B cell (primary cell): ENCODE measurements at regions not wholly inside any gene's neighbourhood (a gene's known extent, or its start where the extent isn't known, plus 50 kb on each side); places are given as distances from the start of the nearest gene placed in this dataset.

Experiments
- ATAC-seq: fragments of 200-7000 bp; cut with Tn5 transposase; one replicate; pipeline ENCODE4 v1.10.0; 2021; ENCODE audit warnings: low read depth, mild to moderate bottlenecking, moderate number of reproducible peaks, moderate library complexity
- CTCF ChIA-PET: fragments of 350-600 bp; sonication (Branson Sonifier 250); formaldehyde crosslinking; loops from one replicate; lab custom pipeline; 2021; ENCODE audit warnings: antibody characterized with exemption, inconsistent platforms; lab: Charles Lee
- POLR2A ChIA-PET: fragments of 350-600 bp; sonication (Branson Sonifier 250); formaldehyde crosslinking; loops from one replicate; lab custom pipeline; 2021; ENCODE audit warnings: antibody characterized with exemption; lab: Charles Lee
- DNase-seq: peaks from one replicate; pipeline ENCODE4 v3.0.0; 2013
- H2AFZ ChIP-seq: 2 replicates; pipeline ENCODE4 v1.6.1; 2012; ENCODE audit warnings: mild to moderate bottlenecking, low read depth, low read length; ENCODE audit not compliant: insufficient read depth, poor library complexity, severe bottlenecking
- H3K27ac ChIP-seq, 2 donors: 1 replicate in 1 of 2; 2 replicates in 1 of 2; pipeline ENCODE4 v1.5.1; 2012 to 2013; ENCODE audit warnings: low read length in 2 of 2, mild to moderate bottlenecking in 2 of 2, moderate library complexity in 1 of 2
- H3K27me3 ChIP-seq, 4 experiments: fragments of 200-600 bp in 1 of 4; sonication (generic) in 1 of 4; replicated peaks in 1 of 4; 1 replicate in 2 of 4; 2 replicates in 2 of 4; pipeline versions ENCODE4 v1.6.1 to v1.7.0; 2013 to 2016; ENCODE audit warnings: low read length in 3 of 4, mild to moderate bottlenecking in 2 of 4, mixed read lengths in 1 of 4, moderate library complexity in 1 of 4; ENCODE audit not compliant: insufficient read depth in 4 of 4, control insufficient read depth in 3 of 4; ENCODE audit errors: control extremely low read depth in 1 of 4
- H3K36me3 ChIP-seq, 2 experiments: replicated peaks in 1 of 2; 1 replicate in 1 of 2; 2 replicates in 1 of 2; pipeline versions ENCODE4 v1.6.1 to v1.7.1; 2013; ENCODE audit warnings: low read length in 1 of 2; ENCODE audit not compliant: insufficient read depth in 2 of 2, control insufficient read depth in 1 of 2; ENCODE audit errors: control extremely low read depth in 1 of 2, extremely low read depth in 1 of 2
- H3K4me1 ChIP-seq, 2 donors: fragments of 200-600 bp in 1 of 2; sonication (generic) in 1 of 2; 1 replicate in 1 of 2; 2 replicates in 1 of 2; pipeline versions ENCODE4 v1.5.1 to v1.6.1; 2013 to 2017; ENCODE audit warnings: low read length in 2 of 2; ENCODE audit not compliant: control insufficient read depth in 2 of 2, insufficient read depth in 2 of 2
- H3K4me2 ChIP-seq: replicated peaks from 2 replicates; pipeline ENCODE3; 2012; ENCODE audit warnings: mild to moderate bottlenecking, low read depth, low read length; ENCODE audit not compliant: poor library complexity, severe bottlenecking
- H3K4me3 ChIP-seq, 5 experiments: fragments of 200-600 bp in 1 of 5; sonication (generic) in 1 of 5; 1 replicate in 3 of 5; 2 replicates in 2 of 5; pipeline versions ENCODE4 v1.5.1 to v1.7.0; 2011 to 2016; ENCODE audit warnings: low read length in 4 of 5, mild to moderate bottlenecking in 4 of 5, low read depth in 2 of 5, control low read depth in 1 of 5, moderate library complexity in 1 of 5; ENCODE audit not compliant: insufficient read depth in 1 of 5; ENCODE audit errors: control extremely low read depth in 1 of 5, extremely low read depth in 1 of 5
- H3K79me2 ChIP-seq: fragments of 200-600 bp; sonication (generic); one replicate; pipeline ENCODE4 v1.6.0; 2016; ENCODE audit warnings: low read length; ENCODE audit not compliant: control insufficient read depth, insufficient read depth
- H3K9ac ChIP-seq: fragments of 200-600 bp; sonication (generic); 2 replicates; pipeline ENCODE4 v1.6.1; 2017; ENCODE audit warnings: mild to moderate bottlenecking, low read length, moderate library complexity
- H3K9me3 ChIP-seq, 3 donors: one replicate each; pipeline versions ENCODE4 v1.6.1 to v1.7.1; 2013; ENCODE audit warnings: low read length in 2 of 3; ENCODE audit not compliant: control insufficient read depth in 2 of 3, insufficient read depth in 1 of 3; ENCODE audit errors: control extremely low read depth in 1 of 3
- H4K20me1 ChIP-seq: 2 replicates; pipeline ENCODE4 v1.6.0; 2012; ENCODE audit warnings: mild to moderate bottlenecking, low read length; ENCODE audit not compliant: insufficient read depth, control insufficient read depth, poor library complexity, severe bottlenecking
- H3K27ac Mint-ChIP-seq: one replicate; pipeline ENCODE4 v1.8.0; 2021; ENCODE audit warnings: mixed read lengths
- H3K27me3 Mint-ChIP-seq: one replicate; pipeline ENCODE4 v1.8.0; 2021; ENCODE audit warnings: mixed read lengths
- H3K4me1 Mint-ChIP-seq: one replicate; pipeline ENCODE4 v1.8.0; 2021; ENCODE audit warnings: mixed read lengths
- H3K4me3 Mint-ChIP-seq: one replicate; pipeline ENCODE4 v1.8.0; 2021; ENCODE audit warnings: mixed read lengths
- H3K9me3 Mint-ChIP-seq: one replicate; pipeline ENCODE4 v1.8.0; 2022; ENCODE audit warnings: mixed read lengths; ENCODE audit not compliant: insufficient read depth
- EZH2 ChIP-seq: IDR thresholded peaks from 2 replicates; pipeline ENCODE4 v1.6.1; 2012; ENCODE audit warnings: borderline replicate concordance, low read depth, mild to moderate bottlenecking, moderate library complexity, low read length; ENCODE audit not compliant: insufficient read depth, poor library complexity, severe bottlenecking
- WGBS: methylation state at CpG from one replicate; pipeline ENCODE4 v1.1.5; 2013; ENCODE audit warnings: missing lambda C conversion rate; ENCODE audit not compliant: insufficient coverage; 5-methylcytosine and 5-hydroxymethylcytosine counted together
- intact Hi-C: fragments of 100-400 bp; cut with micrococcal nuclease; formaldehyde crosslinking; loops from one replicate; pipeline ENCODE4 v1.10.0; 2022
- TF ChIP-seq, protein P1 (sequence below): fragments of 200-600 bp; IDR thresholded peaks from one replicate; pipeline ENCODE4 v1.8.0; 2022; ENCODE audit warnings: antibody characterized with exemption, mild to moderate bottlenecking

DNA sequence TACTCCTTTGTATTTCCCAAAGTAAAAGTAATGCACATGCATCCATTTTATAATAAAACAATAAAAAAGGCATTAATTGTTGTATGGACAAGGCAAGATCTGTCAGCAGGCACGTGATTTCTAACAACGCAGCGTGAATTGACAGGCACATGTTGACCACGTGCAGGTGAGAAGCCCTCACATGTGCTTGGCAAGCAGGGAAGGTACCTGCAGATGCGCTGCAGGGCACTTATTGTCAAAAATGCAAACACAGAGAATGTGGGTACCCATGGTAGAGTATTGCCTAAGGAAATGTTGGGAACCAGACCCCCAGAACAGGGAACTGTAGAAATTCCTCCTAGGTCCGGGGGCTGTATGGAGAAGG, 515.0 kb upstream of the HS6ST1 start:
- peaks cover 3% of the 10 kb centered on the region for H3K27me3 Mint-ChIP-seq
- H3K4me3 Mint-ChIP-seq: no peak overlapping the region
- no peaks in the 10 kb centered on the region for H3K9me3 Mint-ChIP-seq
- Histone ChIP-seq H3K9me3 (no peaks in the 10 kb centered on the region), H2AFZ (no peak overlapping the region), H3K4me1 (no peaks in the 10 kb centered on the region), H3K79me2 (no peaks in the 10 kb centered on the region), H3K4me2 (no peak overlapping the region), H3K9ac (no peak overlapping the region), H3K4me3 (no peak overlapping the region), H3K27ac (no peak overlapping the region), H4K20me1 (no peaks in the 10 kb centered on the region), H3K36me3 (no peaks in the 10 kb centered on the region), H3K27me3 (no peaks in the 10 kb centered on the region)
- no peak for ATAC-seq
- 87% methylated on average over 5 of the region's 6 CpGs for WGBS
- intact Hi-C loops: no loop called here
- H3K4me1 Mint-ChIP-seq: no peaks in the 10 kb centered on the region
- DNase-seq: no peak
- ChIA-PET CTCF (no interaction called here), POLR2A (no interaction called here)
- no peak for TF ChIP-seq EZH2
- TF ChIP-seq, protein P1, sequence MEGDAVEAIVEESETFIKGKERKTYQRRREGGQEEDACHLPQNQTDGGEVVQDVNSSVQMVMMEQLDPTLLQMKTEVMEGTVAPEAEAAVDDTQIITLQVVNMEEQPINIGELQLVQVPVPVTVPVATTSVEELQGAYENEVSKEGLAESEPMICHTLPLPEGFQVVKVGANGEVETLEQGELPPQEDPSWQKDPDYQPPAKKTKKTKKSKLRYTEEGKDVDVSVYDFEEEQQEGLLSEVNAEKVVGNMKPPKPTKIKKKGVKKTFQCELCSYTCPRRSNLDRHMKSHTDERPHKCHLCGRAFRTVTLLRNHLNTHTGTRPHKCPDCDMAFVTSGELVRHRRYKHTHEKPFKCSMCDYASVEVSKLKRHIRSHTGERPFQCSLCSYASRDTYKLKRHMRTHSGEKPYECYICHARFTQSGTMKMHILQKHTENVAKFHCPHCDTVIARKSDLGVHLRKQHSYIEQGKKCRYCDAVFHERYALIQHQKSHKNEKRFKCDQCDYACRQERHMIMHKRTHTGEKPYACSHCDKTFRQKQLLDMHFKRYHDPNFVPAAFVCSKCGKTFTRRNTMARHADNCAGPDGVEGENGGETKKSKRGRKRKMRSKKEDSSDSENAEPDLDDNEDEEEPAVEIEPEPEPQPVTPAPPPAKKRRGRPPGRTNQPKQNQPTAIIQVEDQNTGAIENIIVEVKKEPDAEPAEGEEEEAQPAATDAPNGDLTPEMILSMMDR: no peak
- H3K27ac Mint-ChIP-seq: no peak overlapping the region

DNA sequence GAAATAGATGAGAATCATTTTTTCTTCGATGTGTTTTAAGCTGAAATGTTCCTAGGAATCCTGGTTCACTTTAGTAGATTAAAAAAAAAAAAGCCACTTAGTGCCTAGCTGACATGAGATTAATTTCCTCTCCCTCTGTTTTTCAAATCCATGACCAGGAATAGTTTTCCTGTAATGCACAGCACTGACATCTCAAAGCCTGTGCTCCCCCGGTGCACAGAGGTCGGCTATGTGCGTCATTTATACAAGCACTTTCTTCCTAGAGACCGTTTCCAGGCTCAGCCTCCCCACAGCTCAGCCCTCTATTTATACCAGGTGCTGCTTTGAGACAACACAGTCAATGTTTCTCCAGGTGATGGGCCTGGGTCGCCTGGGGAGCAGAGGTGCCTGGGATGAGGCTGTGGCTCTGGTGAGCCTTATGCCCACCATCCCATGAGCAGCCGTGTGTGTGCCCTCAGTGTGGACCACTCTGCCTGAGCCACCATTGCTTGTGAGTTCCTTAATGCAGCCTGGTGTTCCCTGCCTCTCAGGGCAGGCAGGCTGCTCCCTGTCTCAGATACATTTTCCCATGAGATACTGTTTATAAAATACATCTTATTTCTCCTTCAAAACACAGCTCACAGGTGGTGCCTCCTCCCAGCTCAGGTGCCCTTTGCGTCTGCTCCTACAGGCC, 515.7 kb upstream of the HS6ST1 start:
- no peak overlapping the region for H3K4me3 ChIP-seq
- ATAC-seq: no peak
- TF ChIP-seq, protein P1: no peak
- TF ChIP-seq EZH2: no peak
- DNase-seq: no peak
- H3K27me3 Mint-ChIP-seq: peaks cover 8% of the 10 kb centered on the region
- intact Hi-C loops: no loop called here
- no peak overlapping the region for H3K27ac Mint-ChIP-seq
- H2AFZ ChIP-seq: no peak overlapping the region
- no peak overlapping the region for H3K4me3 Mint-ChIP-seq
- no peaks in the 10 kb centered on the region for H3K9me3 Mint-ChIP-seq
- no peaks in the 10 kb centered on the region for H3K4me1 ChIP-seq
- H3K27me3 ChIP-seq: no peaks in the 10 kb centered on the region
- ChIA-PET CTCF (no interaction called here), POLR2A (no interaction called here)
- no peak overlapping the region for H3K27ac ChIP-seq
- H3K4me2 ChIP-seq: no peak overlapping the region
- H3K9ac ChIP-seq: no peak overlapping the region
- H4K20me1 ChIP-seq: no peaks in the 10 kb centered on the region
- H3K79me2 ChIP-seq: no peaks in the 10 kb centered on the region
- H3K36me3 ChIP-seq: no peaks in the 10 kb centered on the region
- 88% methylated on average over 6 of the region's 8 CpGs for WGBS
- no peaks in the 10 kb centered on the region for H3K9me3 ChIP-seq
- no peaks in the 10 kb centered on the region for H3K4me1 Mint-ChIP-seq
